ENCODE measurements at regions not wholly inside any gene's neighbourhood (a gene's known extent, or its start where the extent isn't known, plus 50 kb on each side); places are given as distances from the start of the nearest gene placed in this dataset.

GRCh38 chr3:64457811-64458210 lies 230.0 kb downstream of the ADAMTS9 start:
- Histone ChIP-seq H3K4me1 (peaks cover 10% of the 10 kb centered on the region; the same call in 1 of the 2 replicates), H3K27me3 (replicated peaks; ENCODE audit: control insufficient read depth, insufficient read depth, low read length) (no peaks in the 10 kb centered on the region), H3K9me3 (no peaks in the 10 kb centered on the region), H3K4me3 (ENCODE audit: low read depth, low read length) (no peak overlapping the region), H3K36me3 (ENCODE audit: control insufficient read depth, insufficient read depth, low read length) (no peaks in the 10 kb centered on the region)
- BruUV-seq (replicated peaks), result no TSS peak
- POLR2A ChIA-PET, result no interaction called here
- CTCF ChIA-PET, result no interaction called here
- H3K4me3 Mint-ChIP-seq (ENCODE audit: unreplicated experiment), result no peak overlapping the region
- no peaks in the 10 kb centered on the region for H3K9me3 Mint-ChIP-seq (ENCODE audit: unreplicated experiment)
- peaks cover 13% of the 10 kb centered on the region for H3K4me1 Mint-ChIP-seq (ENCODE audit: low read depth, unreplicated experiment)
- H3K36me3 Mint-ChIP-seq (ENCODE audit: insufficient read depth, unreplicated experiment), result no peaks in the 10 kb centered on the region
- H3K27me3 Mint-ChIP-seq (ENCODE audit: insufficient read depth, unreplicated experiment), result peaks cover 3% of the 10 kb centered on the region
- H3K27ac Mint-ChIP-seq (ENCODE audit: unreplicated experiment), result no peak overlapping the region
- intact Hi-C loops (cut with micrococcal nuclease; ENCODE audit: unreplicated experiment), result no loop called here
- no peak for TF ChIP-seq CTCF (IDR thresholded peaks at IDR 0.05; ENCODE audit: insufficient read depth in 1 of 2, low read depth in 1 of 2, low read length in 1 of 2, severe bottlenecking in 1 of 2, unreplicated experiment in 1 of 2)
- no peak for DNase-seq

GRCh38 chr3:64456674-64457073 lies 231.1 kb downstream of the ADAMTS9 start:
- Mint-ChIP-seq H3K27ac (ENCODE audit: unreplicated experiment) (no peak overlapping the region), H3K4me3 (ENCODE audit: unreplicated experiment) (no peak overlapping the region), H3K9me3 (ENCODE audit: unreplicated experiment) (no peaks in the 10 kb centered on the region), H3K27me3 (ENCODE audit: insufficient read depth, unreplicated experiment) (peaks cover 3% of the 10 kb centered on the region), H3K4me1 (ENCODE audit: low read depth, unreplicated experiment) (peaks cover 13% of the 10 kb centered on the region), H3K36me3 (ENCODE audit: insufficient read depth, unreplicated experiment) (no peaks in the 10 kb centered on the region)
- POLR2A ChIA-PET, result no interaction called here
- peaks cover 10% of the 10 kb centered on the region; the same call in 1 of the 2 replicates for H3K4me1 ChIP-seq
- H3K27me3 ChIP-seq (replicated peaks; ENCODE audit: control insufficient read depth, insufficient read depth, low read length), result no peaks in the 10 kb centered on the region
- H3K9me3 ChIP-seq, result no peaks in the 10 kb centered on the region
- CTCF ChIA-PET, result no interaction called here
- DNase-seq, result no peak
- no peak overlapping the region for H3K4me3 ChIP-seq (ENCODE audit: low read depth, low read length)
- BruUV-seq (replicated peaks), result no TSS peak
- intact Hi-C loops (cut with micrococcal nuclease; ENCODE audit: unreplicated experiment), result no loop called here
- no peaks in the 10 kb centered on the region for H3K36me3 ChIP-seq (ENCODE audit: control insufficient read depth, insufficient read depth, low read length)
- TF ChIP-seq CTCF (IDR thresholded peaks at IDR 0.05; ENCODE audit: insufficient read depth in 1 of 2, low read depth in 1 of 2, low read length in 1 of 2, severe bottlenecking in 1 of 2, unreplicated experiment in 1 of 2), result no peak

- H3K9me3 Mint-ChIP-seq (ENCODE audit: unreplicated experiment), result no peaks in the 10 kb centered on the region
- ChIA-PET POLR2A (no interaction called here), CTCF (no interaction called here)
- H3K27me3 Mint-ChIP-seq (ENCODE audit: insufficient read depth, unreplicated experiment), result no peaks in the 10 kb centered on the region
- no peaks in the 10 kb centered on the region for H3K9me3 ChIP-seq
- H3K27me3 ChIP-seq (replicated peaks; ENCODE audit: control insufficient read depth, insufficient read depth, low read length), result no peaks in the 10 kb centered on the region
- DNase-seq, result no peak
- no TSS peak for BruUV-seq (replicated peaks)
- no peak for TF ChIP-seq CTCF (IDR thresholded peaks at IDR 0.05; ENCODE audit: insufficient read depth in 1 of 2, low read depth in 1 of 2, low read length in 1 of 2, severe bottlenecking in 1 of 2, unreplicated experiment in 1 of 2)
- H3K36me3 Mint-ChIP-seq (ENCODE audit: insufficient read depth, unreplicated experiment), result no peaks in the 10 kb centered on the region
- no peak overlapping the region for H3K4me3 ChIP-seq (ENCODE audit: low read depth, low read length)
- intact Hi-C loops (cut with micrococcal nuclease; ENCODE audit: unreplicated experiment), result no loop called here
- peaks cover 13% of the 10 kb centered on the region for H3K4me1 Mint-ChIP-seq (ENCODE audit: low read depth, unreplicated experiment)
- no peak overlapping the region for H3K27ac Mint-ChIP-seq (ENCODE audit: unreplicated experiment)
- peaks cover 10% of the 10 kb centered on the region; the same call in 1 of the 2 replicates for H3K4me1 ChIP-seq
- no peak overlapping the region for H3K4me3 Mint-ChIP-seq (ENCODE audit: unreplicated experiment)
- no peaks in the 10 kb centered on the region for H3K36me3 ChIP-seq (ENCODE audit: control insufficient read depth, insufficient read depth, low read length)
Measured at GRCh38 chr3:64455351-64455750, 230.1 kb upstream of the PRICKLE2 start.
